ENCODE measurements at regions not wholly inside any gene's neighbourhood (a gene's known extent, or its start where the extent isn't known, plus 50 kb on each side); places are given as distances from the start of the nearest gene placed in this dataset.

GRCh38 chr3:118354556-118354955 is 680.1 kb downstream of the IGSF11 start:
- Histone ChIP-seq H3K27me3 (ENCODE audit: insufficient read depth, low read length, poor library complexity) (no peaks in the 10 kb centered on the region), H3K79me2 (ENCODE audit: insufficient read depth, low read length) (no peaks in the 10 kb centered on the region), H3K4me3 (ENCODE audit: low read depth in 1 of 2, low read length in 2 of 2) (no peak overlapping the region), H3K4me2 (ENCODE audit: insufficient read depth, low read length) (no peak overlapping the region), H3K9ac (ENCODE audit: low read depth, low read length) (no peak overlapping the region), H2AFZ (ENCODE audit: low read depth, low read length) (no peak overlapping the region), H3K27ac (ENCODE audit: low read length) (no peak overlapping the region), H3K4me1 (ENCODE audit: insufficient read depth, low read length) (no peaks in the 10 kb centered on the region), H3K9me3 (ENCODE audit: insufficient read depth, low read length, severe bottlenecking) (peaks cover 18% of the 10 kb centered on the region), H4K20me1 (ENCODE audit: insufficient read depth, low read length) (no peaks in the 10 kb centered on the region), H3K36me3 (ENCODE audit: insufficient read depth, low read length) (no peaks in the 10 kb centered on the region)
- DNase-seq (no peak), ATAC-seq (ENCODE audit: insufficient read depth, low read depth) (no peak)
- no peak for TF ChIP-seq CTCF (IDR thresholded peaks at IDR 0.05; ENCODE audit: borderline replicate concordance, extremely low read depth, low read length, poor library complexity, severe bottlenecking)
- TF ChIP-seq EZH2 (IDR thresholded peaks at IDR 0.05; ENCODE audit: borderline replicate concordance, low read depth, low read length, severe bottlenecking): no peak

- Histone ChIP-seq H3K9me3 (ENCODE audit: insufficient read depth, low read length, severe bottlenecking) (peaks cover 14% of the 10 kb centered on the region), H3K79me2 (ENCODE audit: insufficient read depth, low read length) (no peaks in the 10 kb centered on the region), H3K27me3 (ENCODE audit: insufficient read depth, low read length, poor library complexity) (no peaks in the 10 kb centered on the region), H3K9ac (ENCODE audit: low read depth, low read length) (no peak overlapping the region), H3K4me3 (ENCODE audit: low read depth in 1 of 2, low read length in 2 of 2) (no peak overlapping the region), H2AFZ (ENCODE audit: low read depth, low read length) (no peak overlapping the region), H3K27ac (ENCODE audit: low read length) (no peak overlapping the region), H3K36me3 (ENCODE audit: insufficient read depth, low read length) (no peaks in the 10 kb centered on the region), H3K4me1 (ENCODE audit: insufficient read depth, low read length) (no peaks in the 10 kb centered on the region), H3K4me2 (ENCODE audit: insufficient read depth, low read length) (no peak overlapping the region), H4K20me1 (ENCODE audit: insufficient read depth, low read length) (no peaks in the 10 kb centered on the region)
- DNase-seq: no peak
- ATAC-seq (ENCODE audit: insufficient read depth, low read depth): no peak
- TF ChIP-seq EZH2 (IDR thresholded peaks at IDR 0.05; ENCODE audit: borderline replicate concordance, low read depth, low read length, severe bottlenecking) (no peak), CTCF (IDR thresholded peaks at IDR 0.05; ENCODE audit: borderline replicate concordance, extremely low read depth, low read length, poor library complexity, severe bottlenecking) (no peak)
These were observed 664.7 kb downstream of the IGSF11 start for GRCh38 chr3:118369892-118370491.

GRCh38 chr3:118380576-118380975 is 654.1 kb downstream of the IGSF11 start:
- no peak overlapping the region for H3K4me3 ChIP-seq (ENCODE audit: low read depth in 1 of 2, low read length in 2 of 2)
- H2AFZ ChIP-seq (ENCODE audit: low read depth, low read length): no peak overlapping the region
- no peaks in the 10 kb centered on the region for H3K27me3 ChIP-seq (ENCODE audit: insufficient read depth, low read length, poor library complexity)
- H3K27ac ChIP-seq (ENCODE audit: low read length): no peak overlapping the region
- no peak overlapping the region for H3K4me2 ChIP-seq (ENCODE audit: insufficient read depth, low read length)
- H3K79me2 ChIP-seq (ENCODE audit: insufficient read depth, low read length): no peaks in the 10 kb centered on the region
- H3K9me3 ChIP-seq (ENCODE audit: insufficient read depth, low read length, severe bottlenecking): no peaks in the 10 kb centered on the region
- no peaks in the 10 kb centered on the region for H3K36me3 ChIP-seq (ENCODE audit: insufficient read depth, low read length)
- ATAC-seq (ENCODE audit: insufficient read depth, low read depth) (peak; percentile 52; the same call in 1 of the 3 replicates), DNase-seq (no peak)
- TF ChIP-seq CTCF (IDR thresholded peaks at IDR 0.05; ENCODE audit: borderline replicate concordance, extremely low read depth, low read length, poor library complexity, severe bottlenecking): no peak
- TF ChIP-seq EZH2 (IDR thresholded peaks at IDR 0.05; ENCODE audit: borderline replicate concordance, low read depth, low read length, severe bottlenecking): no peak
- no peak overlapping the region for H3K9ac ChIP-seq (ENCODE audit: low read depth, low read length)
- H3K4me1 ChIP-seq (ENCODE audit: insufficient read depth, low read length): no peaks in the 10 kb centered on the region
- H4K20me1 ChIP-seq (ENCODE audit: insufficient read depth, low read length): no peaks in the 10 kb centered on the region
